ENCODE measurements at regions not wholly inside any gene's neighbourhood (a gene's known extent, or its start where the extent isn't known, plus 50 kb on each side); places are given as distances from the start of the nearest gene placed in this dataset.

- Histone ChIP-seq H4K20me1 (ENCODE audit: insufficient read depth) (no peaks in the 10 kb centered on the region), H3K4me2 (ENCODE audit: low read length) (no peak overlapping the region), H3K9me3 (ENCODE audit: control insufficient read depth in 1 of 2, insufficient read depth in 1 of 2, low read depth in 1 of 2, low read length in 2 of 2) (no peaks in the 10 kb centered on the region), H3K36me3 (ENCODE audit: control insufficient read depth in 1 of 2, insufficient read depth in 2 of 2, low read length in 2 of 2) (no peaks in the 10 kb centered on the region), H3K27ac (ENCODE audit: low read depth, low read length) (no peak overlapping the region), H2AFZ (ENCODE audit: low read depth, low read length, poor library complexity, severe bottlenecking) (no peak overlapping the region), H3K9me2 (ENCODE audit: insufficient read depth) (no peaks in the 10 kb centered on the region), H3K4me3 (replicated peaks in 1 of 2; ENCODE audit: low read depth in 1 of 2, low read length in 2 of 2) (no peak overlapping the region), H3K79me2 (ENCODE audit: insufficient read depth, low read length) (no peaks in the 10 kb centered on the region), H3K27me3 (ENCODE audit: insufficient read depth, low read length) (no peaks in the 10 kb centered on the region), H3K4me1 (ENCODE audit: control insufficient read depth in 1 of 2, insufficient read depth in 2 of 2, low read length in 2 of 2) (no peaks in the 10 kb centered on the region), H3K9ac (ENCODE audit: low read length) (no peak overlapping the region)
- ATAC-seq (no peak), DNase-seq (ENCODE audit: low read depth, low spot score) (no peak)
- intact Hi-C loops (cut with micrococcal nuclease): no loop called here
- TF ChIP-seq EGR1 (IDR thresholded peaks at IDR 0.05; ENCODE audit: low read depth): no peak
- TF ChIP-seq CBX3 (IDR thresholded peaks at IDR 0.05; ENCODE audit: low read depth): peak; percentile 76
- no peak for TF ChIP-seq EZH2phosphoT487 (IDR thresholded peaks at IDR 0.05; ENCODE audit: borderline replicate concordance)
- TF ChIP-seq FOSL1 (IDR thresholded peaks at IDR 0.05; ENCODE audit: low read depth): no peak
- TF ChIP-seq CEBPB (IDR thresholded peaks at IDR 0.05; ENCODE audit: low read depth): no peak
- TF ChIP-seq POLR2AphosphoS5 (IDR thresholded peaks at IDR 0.05; ENCODE audit: low read depth, low read length): no peak
- ChIA-PET CTCF (no interaction called here), RAD21 (ENCODE audit: low non-redundant PET in 1 of 2, low total read pairs in 2 of 2, uncharacterized antibody in 2 of 2, unreplicated experiment in 2 of 2) (no interaction called here), POLR2A (no interaction called here)
- BruUV-seq (replicated peaks): no TSS peak
These were observed 81.2 kb downstream of the ZNF777 start for GRCh38 chr7:149379625-149380024.

GRCh38 chr7:149381245-149381644, 79.6 kb downstream of the ZNF777 start:
- Histone ChIP-seq H3K4me2 (ENCODE audit: low read length) (no peak overlapping the region), H3K79me2 (ENCODE audit: insufficient read depth, low read length) (no peaks in the 10 kb centered on the region), H3K9me3 (ENCODE audit: control insufficient read depth in 1 of 2, insufficient read depth in 1 of 2, low read depth in 1 of 2, low read length in 2 of 2) (no peaks in the 10 kb centered on the region), H3K27me3 (ENCODE audit: insufficient read depth, low read length) (no peaks in the 10 kb centered on the region), H3K36me3 (ENCODE audit: control insufficient read depth in 1 of 2, insufficient read depth in 2 of 2, low read length in 2 of 2) (no peaks in the 10 kb centered on the region), H3K4me3 (replicated peaks in 1 of 2; ENCODE audit: low read depth in 1 of 2, low read length in 2 of 2) (no peak overlapping the region), H3K9me2 (ENCODE audit: insufficient read depth) (no peaks in the 10 kb centered on the region), H2AFZ (ENCODE audit: low read depth, low read length, poor library complexity, severe bottlenecking) (no peak overlapping the region), H3K9ac (ENCODE audit: low read length) (no peak overlapping the region), H4K20me1 (ENCODE audit: insufficient read depth) (no peaks in the 10 kb centered on the region), H3K27ac (ENCODE audit: low read depth, low read length) (no peak overlapping the region), H3K4me1 (ENCODE audit: control insufficient read depth in 1 of 2, insufficient read depth in 2 of 2, low read length in 2 of 2) (no peaks in the 10 kb centered on the region)
- intact Hi-C loops (cut with micrococcal nuclease): no loop called here
- TF ChIP-seq CTCF (IDR thresholded peaks at IDR 0.05 in 2 of 3, conservative IDR thresholded peaks at IDR 0.05 in 1 of 3; ENCODE audit: borderline replicate concordance in 1 of 3, insufficient read depth in 1 of 3, low read depth in 2 of 3, low read length in 2 of 3) (0 out of 6 replicates have a peak, but pooled peaks of 1 of the 3 experiments have one; percentile 9), RAD21 (IDR thresholded peaks at IDR 0.05; ENCODE audit: low read depth) (peak; percentile 50)
- TF ChIP-seq, protein P1, sequence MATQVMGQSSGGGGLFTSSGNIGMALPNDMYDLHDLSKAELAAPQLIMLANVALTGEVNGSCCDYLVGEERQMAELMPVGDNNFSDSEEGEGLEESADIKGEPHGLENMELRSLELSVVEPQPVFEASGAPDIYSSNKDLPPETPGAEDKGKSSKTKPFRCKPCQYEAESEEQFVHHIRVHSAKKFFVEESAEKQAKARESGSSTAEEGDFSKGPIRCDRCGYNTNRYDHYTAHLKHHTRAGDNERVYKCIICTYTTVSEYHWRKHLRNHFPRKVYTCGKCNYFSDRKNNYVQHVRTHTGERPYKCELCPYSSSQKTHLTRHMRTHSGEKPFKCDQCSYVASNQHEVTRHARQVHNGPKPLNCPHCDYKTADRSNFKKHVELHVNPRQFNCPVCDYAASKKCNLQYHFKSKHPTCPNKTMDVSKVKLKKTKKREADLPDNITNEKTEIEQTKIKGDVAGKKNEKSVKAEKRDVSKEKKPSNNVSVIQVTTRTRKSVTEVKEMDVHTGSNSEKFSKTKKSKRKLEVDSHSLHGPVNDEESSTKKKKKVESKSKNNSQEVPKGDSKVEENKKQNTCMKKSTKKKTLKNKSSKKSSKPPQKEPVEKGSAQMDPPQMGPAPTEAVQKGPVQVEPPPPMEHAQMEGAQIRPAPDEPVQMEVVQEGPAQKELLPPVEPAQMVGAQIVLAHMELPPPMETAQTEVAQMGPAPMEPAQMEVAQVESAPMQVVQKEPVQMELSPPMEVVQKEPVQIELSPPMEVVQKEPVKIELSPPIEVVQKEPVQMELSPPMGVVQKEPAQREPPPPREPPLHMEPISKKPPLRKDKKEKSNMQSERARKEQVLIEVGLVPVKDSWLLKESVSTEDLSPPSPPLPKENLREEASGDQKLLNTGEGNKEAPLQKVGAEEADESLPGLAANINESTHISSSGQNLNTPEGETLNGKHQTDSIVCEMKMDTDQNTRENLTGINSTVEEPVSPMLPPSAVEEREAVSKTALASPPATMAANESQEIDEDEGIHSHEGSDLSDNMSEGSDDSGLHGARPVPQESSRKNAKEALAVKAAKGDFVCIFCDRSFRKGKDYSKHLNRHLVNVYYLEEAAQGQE (IDR thresholded peaks at IDR 0.05; ENCODE audit: low read depth): no peak
- ChIA-PET POLR2A (no interaction called here), CTCF (no interaction called here), RAD21 (ENCODE audit: low non-redundant PET in 1 of 2, low total read pairs in 2 of 2, uncharacterized antibody in 2 of 2, unreplicated experiment in 2 of 2) (no interaction called here)
- BruUV-seq (replicated peaks): no TSS peak
- no peak for ATAC-seq
- no peak for DNase-seq (ENCODE audit: low read depth, low spot score)

Measured in HCT116 (cell line).